GM21526 (cell line): ENCODE measurements at regions not wholly inside any gene's neighbourhood (a gene's known extent, or its start where the extent isn't known, plus 50 kb on each side); places are given as distances from the start of the nearest gene placed in this dataset.
"Not testable (repeated sequence)": the region's sequence is repeated elsewhere in the genome, so short reads cannot be mapped to it uniquely, and the experiment has no call there.

Source experiments
- ATAC-seq: cut with Tn5 transposase; IDR thresholded peaks from one replicate; pipeline ENCODE4 v1.9.1; 2021; ENCODE audit warnings: moderate library complexity; ENCODE audit not compliant: unreplicated experiment, low FRiP score

- not testable (repeated sequence) for ATAC-seq
Measured at GRCh38 chr13:105671131-105671530, 864.3 kb downstream of the EFNB2 start.

GRCh38 chr13:105670179-105670990, 865.1 kb downstream of the EFNB2 start:
- no peak for ATAC-seq

- ATAC-seq, result no peak
Measured at GRCh38 chr13:105665284-105665683, 870.2 kb downstream of the EFNB2 start.

GRCh38 chr13:105663182-105663581, 872.3 kb downstream of the EFNB2 start:
- no peak for ATAC-seq

GRCh38 chr13:105660561-105660960, 874.9 kb downstream of the EFNB2 start:
- no peak for ATAC-seq

GRCh38 chr13:105658431-105658830, 877.0 kb downstream of the EFNB2 start:
- no peak for ATAC-seq

- ATAC-seq, result no peak
Measured at GRCh38 chr13:105655046-105655445, 880.4 kb downstream of the EFNB2 start.

- ATAC-seq, result no peak
Measured at GRCh38 chr13:105643966-105644365, 891.5 kb downstream of the EFNB2 start.

GRCh38 chr13:105642511-105642958, 892.9 kb downstream of the EFNB2 start:
- ATAC-seq, result no peak

GRCh38 chr13:105641121-105641520, 894.3 kb downstream of the EFNB2 start:
- no peak for ATAC-seq

- no peak for ATAC-seq
Measured at GRCh38 chr13:105638426-105638825, 897.0 kb downstream of the EFNB2 start.

GRCh38 chr13:105634059-105634458, 901.4 kb downstream of the EFNB2 start:
- no peak for ATAC-seq

GRCh38 chr13:105630431-105630830, 905.0 kb downstream of the EFNB2 start:
- no peak for ATAC-seq

GRCh38 chr13:105627270-105627669, 908.2 kb downstream of the EFNB2 start:
- ATAC-seq, result no peak

GRCh38 chr13:105625691-105626090, 909.8 kb downstream of the EFNB2 start:
- ATAC-seq, result no peak

- no peak for ATAC-seq
Measured at GRCh38 chr13:105616333-105617075, 919.0 kb downstream of the EFNB2 start.

GRCh38 chr13:105612541-105612940, 922.9 kb downstream of the EFNB2 start:
- ATAC-seq, result no peak

- ATAC-seq, result no peak
Measured at GRCh38 chr13:105611424-105611823, 924.0 kb downstream of the EFNB2 start.

GRCh38 chr13:105608104-105608503, 927.4 kb downstream of the EFNB2 start:
- no peak for ATAC-seq

- ATAC-seq, result no peak
Measured at GRCh38 chr13:105607426-105607825, 928.0 kb downstream of the EFNB2 start.

GRCh38 chr13:105607016-105607415, 928.4 kb downstream of the EFNB2 start:
- no peak for ATAC-seq
